Astrocyte (in vitro differentiated cells and primary cell): ENCODE measurements at regions not wholly inside any gene's neighbourhood (a gene's known extent, or its start where the extent isn't known, plus 50 kb on each side); places are given as distances from the start of the nearest gene placed in this dataset.

Experiments
- CTCF ChIP-seq: IDR thresholded peaks from 2 replicates; pipeline ENCODE4 v1.5.1; 2011; ENCODE audit warnings: low read depth, mild to moderate bottlenecking, inconsistent platforms, low read length, moderate library complexity; ENCODE audit not compliant: insufficient read depth
- EZH2 ChIP-seq: IDR thresholded peaks from 2 replicates; pipeline ENCODE4 v1.6.1; 2012; ENCODE audit warnings: mild to moderate bottlenecking, low read length, inconsistent platforms; ENCODE audit not compliant: insufficient read depth

GRCh38 chr7:24231493-24231892, 52.5 kb upstream of the NPY start:
- TF ChIP-seq CTCF (no peak), EZH2 (no peak)
